ENCODE measurements at regions not wholly inside any gene's neighbourhood (a gene's known extent, or its start where the extent isn't known, plus 50 kb on each side); places are given as distances from the start of the nearest gene placed in this dataset.

DNA sequence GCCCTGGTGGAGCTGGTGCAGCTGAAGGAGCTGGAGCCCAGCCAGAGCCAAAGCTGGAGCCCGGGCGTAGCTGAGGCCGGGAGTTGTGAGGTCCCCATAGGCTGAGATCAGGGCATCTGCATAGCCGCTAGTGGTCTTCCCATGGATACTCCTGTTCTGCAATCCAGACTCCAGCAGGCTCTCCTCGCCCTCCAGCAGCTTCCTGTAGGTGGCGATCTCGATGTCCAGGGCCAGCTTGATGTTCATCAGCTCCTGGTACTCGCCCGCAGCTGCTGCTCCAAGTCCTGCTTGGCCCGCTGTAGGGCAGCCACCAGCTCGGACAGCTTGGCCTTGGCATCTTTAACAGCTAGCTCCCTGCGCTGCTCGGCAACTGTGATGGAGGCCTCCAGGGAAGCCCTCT, 966.1 kb downstream of the FSCB start (continued):
- TF ChIP-seq REPIN1 (CRISPR knock-in tag; IDR thresholded peaks at IDR 0.05; ENCODE audit: borderline replicate concordance, low read depth) (peak; percentile 57; the same call in 1 of the 2 replicates), ZNF572 (CRISPR knock-in tag; IDR thresholded peaks at IDR 0.05) (no peak; the same call in 1 of the 2 replicates), UBTF (CRISPR knock-in tag; IDR thresholded peaks at IDR 0.05) (peak; percentile 34; the same call in 1 of the 2 replicates), MLXIP (CRISPR knock-in tag; IDR thresholded peaks at IDR 0.05; ENCODE audit: borderline replicate concordance) (no peak), REXO4 (CRISPR knock-in tag; IDR thresholded peaks at IDR 0.05; ENCODE audit: borderline replicate concordance) (0 out of 2 replicates have a peak, but pooled peaks have one; percentile 51), ZNF256 (CRISPR knock-in tag; conservative IDR thresholded peaks at IDR 0.05) (no peak), MEIS1 (CRISPR knock-in tag; IDR thresholded peaks at IDR 0.05; ENCODE audit: borderline replicate concordance) (no peak), ATAD3A (CRISPR knock-in tag; IDR thresholded peaks at IDR 0.05) (no peak), YEATS4 (CRISPR knock-in tag; IDR thresholded peaks at IDR 0.05; ENCODE audit: borderline replicate concordance) (no peak), ZNF501 (CRISPR knock-in tag; IDR thresholded peaks at IDR 0.05) (peak; percentile 58), ZNF225 (CRISPR knock-in tag; IDR thresholded peaks at IDR 0.05) (0 out of 2 replicates have a peak, but pooled peaks have one; percentile 17), KLF11 (CRISPR knock-in tag; IDR thresholded peaks at IDR 0.05) (no peak), XBP1 (CRISPR knock-in tag; IDR thresholded peaks at IDR 0.05) (no peak), PTBP1 (IDR thresholded peaks at IDR 0.05; ENCODE audit: low read depth, low read length, poor library complexity, severe bottlenecking) (no peak), U2AF1 (optimal IDR thresholded peaks at IDR 0.05; ENCODE audit: low read depth, low read length) (no peak), ZNF761 (CRISPR knock-in tag; conservative IDR thresholded peaks at IDR 0.05) (no peak), YY1 (IDR thresholded peaks at IDR 0.05; ENCODE audit: insufficient read depth, insufficient replicate concordance, low read depth, low read length) (peak; percentile 25), TRIM22 (IDR thresholded peaks at IDR 0.05) (no peak), CBFB (CRISPR knock-in tag; IDR thresholded peaks at IDR 0.05) (0 out of 2 replicates have a peak, but pooled peaks have one; percentile 55)
- TF ChIP-seq, protein P1, sequence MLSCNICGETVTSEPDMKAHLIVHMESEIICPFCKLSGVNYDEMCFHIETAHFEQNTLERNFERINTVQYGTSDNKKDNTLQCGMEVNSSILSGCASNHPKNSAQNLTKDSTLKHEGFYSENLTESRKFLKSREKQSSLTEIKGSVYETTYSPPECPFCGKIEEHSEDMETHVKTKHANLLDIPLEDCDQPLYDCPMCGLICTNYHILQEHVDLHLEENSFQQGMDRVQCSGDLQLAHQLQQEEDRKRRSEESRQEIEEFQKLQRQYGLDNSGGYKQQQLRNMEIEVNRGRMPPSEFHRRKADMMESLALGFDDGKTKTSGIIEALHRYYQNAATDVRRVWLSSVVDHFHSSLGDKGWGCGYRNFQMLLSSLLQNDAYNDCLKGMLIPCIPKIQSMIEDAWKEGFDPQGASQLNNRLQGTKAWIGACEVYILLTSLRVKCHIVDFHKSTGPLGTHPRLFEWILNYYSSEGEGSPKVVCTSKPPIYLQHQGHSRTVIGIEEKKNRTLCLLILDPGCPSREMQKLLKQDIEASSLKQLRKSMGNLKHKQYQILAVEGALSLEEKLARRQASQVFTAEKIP (CRISPR knock-in tag; IDR thresholded peaks at IDR 0.05; ENCODE audit: borderline replicate concordance): no peak
- TF ChIP-seq, protein P2, sequence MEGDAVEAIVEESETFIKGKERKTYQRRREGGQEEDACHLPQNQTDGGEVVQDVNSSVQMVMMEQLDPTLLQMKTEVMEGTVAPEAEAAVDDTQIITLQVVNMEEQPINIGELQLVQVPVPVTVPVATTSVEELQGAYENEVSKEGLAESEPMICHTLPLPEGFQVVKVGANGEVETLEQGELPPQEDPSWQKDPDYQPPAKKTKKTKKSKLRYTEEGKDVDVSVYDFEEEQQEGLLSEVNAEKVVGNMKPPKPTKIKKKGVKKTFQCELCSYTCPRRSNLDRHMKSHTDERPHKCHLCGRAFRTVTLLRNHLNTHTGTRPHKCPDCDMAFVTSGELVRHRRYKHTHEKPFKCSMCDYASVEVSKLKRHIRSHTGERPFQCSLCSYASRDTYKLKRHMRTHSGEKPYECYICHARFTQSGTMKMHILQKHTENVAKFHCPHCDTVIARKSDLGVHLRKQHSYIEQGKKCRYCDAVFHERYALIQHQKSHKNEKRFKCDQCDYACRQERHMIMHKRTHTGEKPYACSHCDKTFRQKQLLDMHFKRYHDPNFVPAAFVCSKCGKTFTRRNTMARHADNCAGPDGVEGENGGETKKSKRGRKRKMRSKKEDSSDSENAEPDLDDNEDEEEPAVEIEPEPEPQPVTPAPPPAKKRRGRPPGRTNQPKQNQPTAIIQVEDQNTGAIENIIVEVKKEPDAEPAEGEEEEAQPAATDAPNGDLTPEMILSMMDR (CRISPR knock-in tag; IDR thresholded peaks at IDR 0.05): peak; percentile 86
